H9 (cell line): ENCODE measurements at regions not wholly inside any gene's neighbourhood (a gene's known extent, or its start where the extent isn't known, plus 50 kb on each side); places are given as distances from the start of the nearest gene placed in this dataset.
A peak's percentile ranks its signal among the peaks of the same experiment; 100 is the strongest.

ENCODE experiments used
- DNase-seq: peaks from one replicate; pipeline ENCODE4 v3.0.0-alpha.2; 2017
- H2AFZ ChIP-seq: one replicate; pipeline ENCODE4 v1.6.1; 2013; ENCODE audit warnings: mild to moderate bottlenecking, low read length, control low read depth, moderate library complexity
- H2AK5ac ChIP-seq: 2 replicates; pipeline ENCODE4 v1.6.1; 2013; ENCODE audit warnings: low read length, control low read depth, mixed read lengths; ENCODE audit not compliant: insufficient read length
- H2BK120ac ChIP-seq: one replicate; pipeline ENCODE4 v1.6.1; 2013; ENCODE audit warnings: low read depth, mild to moderate bottlenecking, low read length, control low read depth, inconsistent platforms; ENCODE audit not compliant: poor library complexity, severe bottlenecking
- H2BK12ac ChIP-seq: 2 replicates; pipeline ENCODE4 v1.6.1; 2013; ENCODE audit warnings: low read length, control low read depth, mixed read lengths, low read depth; ENCODE audit not compliant: insufficient read length
- H2BK15ac ChIP-seq: 2 replicates; pipeline ENCODE4 v1.6.1; 2013; ENCODE audit warnings: low read depth, low read length, control low read depth
- H2BK20ac ChIP-seq: one replicate; pipeline ENCODE4 v1.6.1; 2013; ENCODE audit warnings: low read depth, mild to moderate bottlenecking, low read length, control low read depth, inconsistent platforms; ENCODE audit not compliant: poor library complexity, severe bottlenecking
- H2BK5ac ChIP-seq: 2 replicates; pipeline ENCODE4 v1.6.1; 2013; ENCODE audit warnings: low read length, control low read depth, mixed read lengths; ENCODE audit not compliant: insufficient read length
- H3K14ac ChIP-seq: 2 replicates; pipeline ENCODE4 v1.6.1; 2013; ENCODE audit warnings: low read length, control low read depth; ENCODE audit not compliant: insufficient read depth
- H3K18ac ChIP-seq: 2 replicates; pipeline ENCODE4 v1.6.1; 2013; ENCODE audit warnings: low read depth, mild to moderate bottlenecking, mixed read lengths, low read length, control low read depth; ENCODE audit not compliant: insufficient read length
- H3K23ac ChIP-seq: 2 replicates; pipeline ENCODE4 v1.6.1; 2013; ENCODE audit warnings: low read length, control low read depth, mixed read lengths, low read depth; ENCODE audit not compliant: insufficient read length
- H3K23me2 ChIP-seq: 2 replicates; pipeline ENCODE4 v1.6.1; 2013; ENCODE audit warnings: low read depth, mild to moderate bottlenecking, mixed read lengths, low read length, control low read depth; ENCODE audit not compliant: insufficient read length, poor library complexity, severe bottlenecking
- H3K27ac ChIP-seq: 2 replicates; pipeline ENCODE4 v1.5.1; 2013; ENCODE audit warnings: low read length, control low read depth, mixed read lengths, low read depth; ENCODE audit not compliant: insufficient read length
- H3K27me3 ChIP-seq: 2 replicates; pipeline ENCODE4 v1.6.1; 2013; ENCODE audit warnings: low read length, control low read depth, inconsistent platforms; ENCODE audit not compliant: insufficient read depth
- H3K4ac ChIP-seq: 2 replicates; pipeline ENCODE4 v1.6.1; 2013; ENCODE audit warnings: low read depth, mild to moderate bottlenecking, control low read depth, inconsistent platforms, low read length, moderate library complexity
- H3K4me1 ChIP-seq: 2 replicates; pipeline ENCODE4 v1.6.1; 2013; ENCODE audit warnings: low read length, control low read depth, inconsistent platforms; ENCODE audit not compliant: insufficient read depth
- H3K4me2 ChIP-seq: 2 replicates; pipeline ENCODE4 v1.6.1; 2013; ENCODE audit warnings: low read length, control low read depth, mixed read lengths; ENCODE audit not compliant: insufficient read length, insufficient read depth
- H3K56ac ChIP-seq: 2 replicates; pipeline ENCODE4 v1.6.1; 2013; ENCODE audit warnings: low read depth, mild to moderate bottlenecking, mixed read lengths, low read length, control low read depth; ENCODE audit not compliant: insufficient read length
- H3K79me1 ChIP-seq: 2 replicates; pipeline ENCODE4 v1.6.1; 2013; ENCODE audit warnings: low read depth, mild to moderate bottlenecking, moderate library complexity, low read length, control low read depth, inconsistent platforms; ENCODE audit not compliant: insufficient read depth, poor library complexity, severe bottlenecking
- H3K79me2 ChIP-seq: 2 replicates; pipeline ENCODE4 v1.6.1; 2013; ENCODE audit warnings: low read length, control low read depth, inconsistent platforms; ENCODE audit not compliant: insufficient read depth
- H3K9ac ChIP-seq: 2 replicates; pipeline ENCODE4 v1.6.1; 2013; ENCODE audit warnings: low read length, control low read depth, mixed read lengths; ENCODE audit not compliant: insufficient read length; ENCODE audit errors: extremely low read depth
- H3K9me3 ChIP-seq: one replicate; pipeline ENCODE4 v1.6.1; 2013; ENCODE audit warnings: low read depth, low read length, inconsistent platforms; ENCODE audit not compliant: control insufficient read depth
- H3T11ph ChIP-seq: one replicate; pipeline ENCODE4 v1.6.1; 2013; ENCODE audit warnings: mild to moderate bottlenecking, low read length, control low read depth, inconsistent platforms
- H4K20me1 ChIP-seq: one replicate; pipeline ENCODE4 v1.6.1; 2013; ENCODE audit not compliant: control insufficient read depth, insufficient read length, insufficient read depth
- H4K5ac ChIP-seq: 2 replicates; pipeline ENCODE4 v1.6.1; 2013; ENCODE audit warnings: low read depth, mild to moderate bottlenecking, mixed read lengths, low read length, control low read depth; ENCODE audit not compliant: insufficient read length
- H4K8ac ChIP-seq: replicated peaks from 2 replicates; pipeline ENCODE4 v1.6.1; 2013; ENCODE audit warnings: low read length, control low read depth, mixed read lengths, low read depth; ENCODE audit not compliant: insufficient read length
- H4K91ac ChIP-seq: 2 replicates; pipeline ENCODE4 v1.6.1; 2013; ENCODE audit warnings: low read depth, mild to moderate bottlenecking, moderate library complexity, mixed read lengths, low read length, control low read depth; ENCODE audit not compliant: insufficient read length
- H3K27ac Mint-ChIP-seq, 3 experiments: 2 replicates in 2 of 3; 3 replicates in 1 of 3; pipeline ENCODE4 v1.8.0; 2020 to 2021; ENCODE audit warnings: mixed read lengths in 3 of 3, mild to moderate bottlenecking in 1 of 3, moderate library complexity in 1 of 3
- H3K27me3 Mint-ChIP-seq: 2 replicates; pipeline ENCODE4 v1.8.0; 2021; ENCODE audit warnings: low read depth, mild to moderate bottlenecking, moderate library complexity, mixed read lengths
- H3K36me3 Mint-ChIP-seq, 3 experiments: 2 replicates in 2 of 3; 3 replicates in 1 of 3; pipeline ENCODE4 v1.8.0; 2020 to 2021; ENCODE audit warnings: low read depth in 3 of 3, mixed read lengths in 3 of 3; ENCODE audit not compliant: insufficient read depth in 1 of 3
- H3K4me1 Mint-ChIP-seq, 2 experiments: 2 replicates each; pipeline ENCODE4 v1.8.0; 2020; ENCODE audit warnings: mixed read lengths in 2 of 2
- H3K4me3 Mint-ChIP-seq, 2 experiments: 2 replicates in 1 of 2; 3 replicates in 1 of 2; pipeline ENCODE4 v1.8.0; 2020 to 2021; ENCODE audit warnings: mild to moderate bottlenecking in 2 of 2, mixed read lengths in 2 of 2, moderate library complexity in 1 of 2
- H3K9me3 Mint-ChIP-seq, 2 experiments: 2 replicates in 1 of 2; 3 replicates in 1 of 2; pipeline ENCODE4 v1.8.0; 2020; ENCODE audit warnings: mild to moderate bottlenecking in 2 of 2, mixed read lengths in 2 of 2, moderate library complexity in 1 of 2
- WGBS: extraction: QIAGEN DNeasy Blood & Tissue Kit; methylation state at CpG from one replicate; pipeline ENCODE4 v1.1.7; 2013; ENCODE audit warnings: missing lambda C conversion rate, low lambda C conversion rate, mixed read lengths; ENCODE audit not compliant: insufficient read length; ENCODE audit errors: extremely low coverage; 5-methylcytosine and 5-hydroxymethylcytosine counted together
- TF ChIP-seq, protein P1 (sequence below): fragments of 200-600 bp; sonication (generic); conservative IDR thresholded peaks from 3 replicates; pipeline ENCODE4 v1.8.0; 2021; ENCODE audit warnings: antibody characterized with exemption, mild to moderate bottlenecking

DNA sequence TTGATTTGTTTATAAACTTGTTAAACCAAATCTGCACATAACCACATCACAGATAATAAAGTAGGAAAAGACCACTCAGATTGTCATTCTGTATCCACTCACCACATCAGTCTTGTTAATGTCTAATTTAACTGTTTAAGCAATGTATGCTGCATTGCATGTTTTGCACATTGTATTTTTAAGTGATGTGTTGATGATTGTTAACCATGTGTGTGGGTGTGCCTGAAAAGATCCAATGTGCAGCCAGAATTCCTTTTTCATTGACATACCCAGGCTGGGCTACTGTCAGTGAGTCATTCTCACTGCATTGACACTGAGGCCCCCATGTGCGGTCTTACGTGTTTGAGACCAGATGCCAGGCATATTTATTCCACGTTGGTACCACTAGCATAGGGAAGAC lies 167.3 kb downstream of the TRMT11 start:
- no peaks in the 10 kb centered on the region for H3K23me2 ChIP-seq
- Mint-ChIP-seq H3K9me3 (no peaks in the 10 kb centered on the region), H3K27ac (peak overlapping the region in 1 of 3 experiments; percentile 42; a peak in 2 of 7 replicates), H3K4me3 (no peak overlapping the region), H3K36me3 (no peaks in the 10 kb centered on the region), H3K4me1 (peaks cover 8 to 11% of the 10 kb centered on the region in 2 experiments), H3K27me3 (no peaks in the 10 kb centered on the region)
- DNase-seq: no peak
- no peak overlapping the region for H3K56ac ChIP-seq
- H2BK12ac ChIP-seq: no peak overlapping the region
- no peak overlapping the region for H2AFZ ChIP-seq
- H3K18ac ChIP-seq: no peak overlapping the region
- H2BK20ac ChIP-seq: no peak overlapping the region
- H3K27me3 ChIP-seq: no peaks in the 10 kb centered on the region
- H3K9ac ChIP-seq: no peak overlapping the region
- TF ChIP-seq, protein P1, sequence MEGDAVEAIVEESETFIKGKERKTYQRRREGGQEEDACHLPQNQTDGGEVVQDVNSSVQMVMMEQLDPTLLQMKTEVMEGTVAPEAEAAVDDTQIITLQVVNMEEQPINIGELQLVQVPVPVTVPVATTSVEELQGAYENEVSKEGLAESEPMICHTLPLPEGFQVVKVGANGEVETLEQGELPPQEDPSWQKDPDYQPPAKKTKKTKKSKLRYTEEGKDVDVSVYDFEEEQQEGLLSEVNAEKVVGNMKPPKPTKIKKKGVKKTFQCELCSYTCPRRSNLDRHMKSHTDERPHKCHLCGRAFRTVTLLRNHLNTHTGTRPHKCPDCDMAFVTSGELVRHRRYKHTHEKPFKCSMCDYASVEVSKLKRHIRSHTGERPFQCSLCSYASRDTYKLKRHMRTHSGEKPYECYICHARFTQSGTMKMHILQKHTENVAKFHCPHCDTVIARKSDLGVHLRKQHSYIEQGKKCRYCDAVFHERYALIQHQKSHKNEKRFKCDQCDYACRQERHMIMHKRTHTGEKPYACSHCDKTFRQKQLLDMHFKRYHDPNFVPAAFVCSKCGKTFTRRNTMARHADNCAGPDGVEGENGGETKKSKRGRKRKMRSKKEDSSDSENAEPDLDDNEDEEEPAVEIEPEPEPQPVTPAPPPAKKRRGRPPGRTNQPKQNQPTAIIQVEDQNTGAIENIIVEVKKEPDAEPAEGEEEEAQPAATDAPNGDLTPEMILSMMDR: no peak
- no peak overlapping the region for H3K4ac ChIP-seq
- H2BK15ac ChIP-seq: no peak overlapping the region
- H3K27ac ChIP-seq: no peak overlapping the region
- no peak overlapping the region for H2BK5ac ChIP-seq
- H3K23ac ChIP-seq: no peak overlapping the region
- no peak overlapping the region for H4K8ac ChIP-seq
- WGBS: no CpG with 5 or more reads among the region's 3 CpGs
- no peak overlapping the region for H4K5ac ChIP-seq
- no peak overlapping the region for H2AK5ac ChIP-seq
- no peak overlapping the region for H3K4me2 ChIP-seq
- H3K14ac ChIP-seq: no peak overlapping the region
- no peak overlapping the region for H3T11ph ChIP-seq
- H3K79me2 ChIP-seq: no peaks in the 10 kb centered on the region
- H4K91ac ChIP-seq: no peak overlapping the region
- no peak overlapping the region for H2BK120ac ChIP-seq
- no peaks in the 10 kb centered on the region for H3K4me1 ChIP-seq
- no peaks in the 10 kb centered on the region for H3K79me1 ChIP-seq
- no peaks in the 10 kb centered on the region for H3K9me3 ChIP-seq
- H4K20me1 ChIP-seq: no peaks in the 10 kb centered on the region
